Calu3 (cell line): ENCODE measurements at regions not wholly inside any gene's neighbourhood (a gene's known extent, or its start where the extent isn't known, plus 50 kb on each side); places are given as distances from the start of the nearest gene placed in this dataset.

Source experiments
- BruUV-seq: library from RNA; stranded (reverse); fragments of 400-500 nt; replicated peaks from 2 replicates; lab custom pipeline; 2021; lab: Mats Ljungman, UMichigan
- CTCF ChIA-PET: fragments of 300-600 bp; sonication (Branson Sonifier 250); formaldehyde crosslinking; loops from one replicate; lab custom pipeline; 2022; ENCODE audit warnings: antibody characterized with exemption; lab: Charles Lee
- DNase-seq: peaks from one replicate; pipeline ENCODE4 v3.0.0; 2022
- H3K27ac Mint-ChIP-seq: one replicate; pipeline ENCODE4 v1.8.0; 2022; ENCODE audit warnings: mixed read lengths; ENCODE audit not compliant: unreplicated experiment
- H3K27me3 Mint-ChIP-seq: one replicate; pipeline ENCODE4 v1.8.0; 2022; ENCODE audit warnings: mixed read lengths; ENCODE audit not compliant: unreplicated experiment
- H3K36me3 Mint-ChIP-seq: one replicate; pipeline ENCODE4 v1.8.0; 2022; ENCODE audit warnings: mild to moderate bottlenecking, moderate library complexity, mixed read lengths; ENCODE audit not compliant: insufficient read depth, unreplicated experiment
- H3K4me1 Mint-ChIP-seq: one replicate; pipeline ENCODE4 v1.8.0; 2022; ENCODE audit warnings: mild to moderate bottlenecking, low read depth, mixed read lengths; ENCODE audit not compliant: unreplicated experiment
- H3K4me3 Mint-ChIP-seq: one replicate; pipeline ENCODE4 v1.8.0; 2022; ENCODE audit warnings: mild to moderate bottlenecking, low read depth, moderate library complexity, mixed read lengths; ENCODE audit not compliant: unreplicated experiment
- H3K9me3 Mint-ChIP-seq: one replicate; pipeline ENCODE4 v1.8.0; 2022; ENCODE audit warnings: low read depth, mixed read lengths; ENCODE audit not compliant: unreplicated experiment
- intact Hi-C: fragments of 100-400 bp; cut with micrococcal nuclease; formaldehyde crosslinking; loops from one replicate; pipeline ENCODE4 v1.10.0; 2022; ENCODE audit not compliant: unreplicated experiment
- TF ChIP-seq, protein P1 (sequence below): fragments of 200-600 bp; IDR thresholded peaks from one replicate; pipeline ENCODE4 v1.8.0; 2022; ENCODE audit warnings: antibody characterized with exemption; ENCODE audit not compliant: unreplicated experiment

DNA sequence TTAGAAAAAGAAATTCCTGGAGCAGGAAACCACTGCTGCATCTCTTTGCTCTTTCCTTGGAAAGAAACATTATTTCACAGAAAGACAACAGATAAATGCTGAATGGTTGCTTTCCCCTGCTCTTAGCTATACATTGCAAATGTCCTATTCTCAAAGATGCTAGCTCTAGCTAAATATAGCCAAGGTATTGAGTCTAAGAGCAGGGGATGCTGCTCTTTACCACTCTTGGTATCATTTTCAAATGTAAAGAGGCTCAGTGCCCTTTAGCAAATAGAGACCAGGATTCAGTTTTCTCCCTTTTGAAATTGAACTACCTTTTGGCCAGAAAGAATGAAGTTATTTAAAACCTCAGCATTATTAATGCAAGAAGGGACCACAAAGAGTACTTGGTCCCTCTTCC, 104.0 kb upstream of the FUT8 start:
- intact Hi-C loops = no loop called here
- DNase-seq = no peak
- H3K36me3 Mint-ChIP-seq = peaks cover 6% of the 10 kb centered on the region
- H3K27ac Mint-ChIP-seq = no peak overlapping the region
- no peak overlapping the region for H3K4me3 Mint-ChIP-seq
- no peaks in the 10 kb centered on the region for H3K27me3 Mint-ChIP-seq
- H3K9me3 Mint-ChIP-seq = peaks cover 3% of the 10 kb centered on the region
- peaks cover 29% of the 10 kb centered on the region for H3K4me1 Mint-ChIP-seq
- TF ChIP-seq, protein P1, sequence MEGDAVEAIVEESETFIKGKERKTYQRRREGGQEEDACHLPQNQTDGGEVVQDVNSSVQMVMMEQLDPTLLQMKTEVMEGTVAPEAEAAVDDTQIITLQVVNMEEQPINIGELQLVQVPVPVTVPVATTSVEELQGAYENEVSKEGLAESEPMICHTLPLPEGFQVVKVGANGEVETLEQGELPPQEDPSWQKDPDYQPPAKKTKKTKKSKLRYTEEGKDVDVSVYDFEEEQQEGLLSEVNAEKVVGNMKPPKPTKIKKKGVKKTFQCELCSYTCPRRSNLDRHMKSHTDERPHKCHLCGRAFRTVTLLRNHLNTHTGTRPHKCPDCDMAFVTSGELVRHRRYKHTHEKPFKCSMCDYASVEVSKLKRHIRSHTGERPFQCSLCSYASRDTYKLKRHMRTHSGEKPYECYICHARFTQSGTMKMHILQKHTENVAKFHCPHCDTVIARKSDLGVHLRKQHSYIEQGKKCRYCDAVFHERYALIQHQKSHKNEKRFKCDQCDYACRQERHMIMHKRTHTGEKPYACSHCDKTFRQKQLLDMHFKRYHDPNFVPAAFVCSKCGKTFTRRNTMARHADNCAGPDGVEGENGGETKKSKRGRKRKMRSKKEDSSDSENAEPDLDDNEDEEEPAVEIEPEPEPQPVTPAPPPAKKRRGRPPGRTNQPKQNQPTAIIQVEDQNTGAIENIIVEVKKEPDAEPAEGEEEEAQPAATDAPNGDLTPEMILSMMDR = no peak
- BruUV-seq = no TSS peak
- CTCF ChIA-PET = no interaction called here

DNA sequence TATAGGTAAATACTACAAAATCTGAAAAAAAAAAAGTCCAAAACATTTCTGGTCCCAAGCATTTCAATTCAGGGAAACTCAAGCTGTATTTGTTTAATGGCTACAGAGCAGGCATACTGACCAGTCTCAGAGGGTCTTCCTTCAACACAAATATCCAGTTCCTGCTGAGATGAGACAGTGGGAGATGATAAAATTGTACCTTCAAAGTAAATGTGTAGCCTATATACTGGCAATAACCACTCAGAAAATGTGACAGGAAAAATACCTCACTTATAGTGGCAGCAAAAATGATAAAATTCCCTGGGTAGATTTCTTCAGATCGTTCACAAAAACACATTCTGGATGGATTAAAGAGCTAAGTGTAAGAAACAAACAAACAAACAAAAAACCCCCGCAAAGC, 102.0 kb upstream of the FUT8 start:
- DNase-seq = no peak
- no TSS peak for BruUV-seq
- CTCF ChIA-PET = no interaction called here
- Mint-ChIP-seq H3K9me3 (peaks cover 3% of the 10 kb centered on the region), H3K27me3 (no peaks in the 10 kb centered on the region), H3K36me3 (no peaks in the 10 kb centered on the region), H3K4me3 (no peak overlapping the region), H3K27ac (no peak overlapping the region), H3K4me1 (peaks cover 9% of the 10 kb centered on the region)
- TF ChIP-seq, protein P1 = no peak
- intact Hi-C loops = no loop called here

DNA sequence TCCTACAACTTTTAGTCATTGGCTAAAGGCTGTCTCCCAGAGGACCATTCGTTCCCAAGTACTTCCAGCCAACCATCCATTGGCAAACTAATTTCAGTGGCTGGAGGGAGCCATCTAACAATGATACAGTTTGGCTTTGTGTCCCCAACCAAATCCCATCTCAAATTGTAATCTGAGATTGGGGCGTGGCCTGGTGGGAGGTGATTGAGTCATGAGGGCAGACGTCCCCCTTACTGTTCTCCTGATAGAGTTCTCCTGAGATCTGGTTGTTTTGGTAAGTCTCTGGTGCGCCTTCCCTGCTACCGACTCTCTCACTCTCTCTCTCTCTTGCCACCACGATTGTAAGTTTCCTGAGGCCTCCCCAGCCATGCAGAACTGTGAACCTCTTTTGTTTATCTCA, 99.7 kb upstream of the FUT8 start:
- Mint-ChIP-seq H3K36me3 (no peaks in the 10 kb centered on the region), H3K4me3 (no peak overlapping the region), H3K27me3 (no peaks in the 10 kb centered on the region), H3K27ac (no peak overlapping the region), H3K4me1 (peaks cover 9% of the 10 kb centered on the region), H3K9me3 (peaks cover 3% of the 10 kb centered on the region)
- intact Hi-C loops = no loop called here
- BruUV-seq = no TSS peak
- TF ChIP-seq, protein P1 = no peak
- no peak for DNase-seq
- CTCF ChIA-PET = interaction anchor here (1.9 kb wide), 1 partner anchor 9 kb away, joined by 3 read pairs; no protein-coding TSS in a partner anchor

DNA sequence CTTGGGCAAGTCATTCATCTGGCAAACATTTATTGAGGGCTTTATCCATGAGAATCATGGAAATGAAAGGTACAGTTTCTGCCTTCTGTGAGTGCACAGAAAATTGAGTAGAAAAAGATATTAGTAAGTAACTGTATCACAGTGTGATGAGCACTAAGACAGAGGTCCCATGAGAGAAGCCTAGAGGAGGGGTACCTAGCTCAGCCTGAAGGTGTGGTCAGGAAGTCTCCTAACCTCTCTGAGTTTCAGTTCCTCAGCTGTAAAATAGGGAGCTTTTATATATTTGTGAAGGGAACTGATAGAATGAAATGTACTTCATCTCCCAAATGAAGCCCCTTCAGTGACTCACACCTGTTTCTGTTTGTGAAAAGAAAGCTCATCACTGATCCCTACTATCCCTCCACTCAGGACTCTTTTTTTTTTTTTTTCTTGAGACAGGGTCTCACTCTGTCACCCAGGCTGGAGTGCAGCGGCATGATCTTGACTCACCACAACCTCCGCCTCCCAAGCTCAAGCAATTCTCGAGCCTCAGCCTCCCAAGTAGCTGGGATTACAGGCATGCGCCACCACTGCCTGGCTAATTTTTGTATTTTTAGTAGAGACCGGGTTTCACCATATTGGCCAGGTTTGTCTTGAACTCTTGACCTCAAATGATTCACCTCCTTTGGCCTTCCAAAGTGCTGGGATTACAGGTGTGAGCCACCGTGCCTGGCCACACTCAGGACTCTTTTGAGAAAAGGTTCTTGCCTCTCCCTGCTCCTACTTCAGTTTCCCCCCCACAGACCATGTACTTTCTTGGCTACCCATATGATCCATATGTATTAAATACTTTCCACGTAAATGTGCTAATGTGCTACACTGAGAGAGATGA, 93.7 kb upstream of the FUT8 start:
- intact Hi-C loops = no loop called here

More for the DNA sequence above, 93.7 kb upstream of the FUT8 start:
- Mint-ChIP-seq H3K27me3 (no peaks in the 10 kb centered on the region), H3K36me3 (no peaks in the 10 kb centered on the region), H3K4me1 (peaks cover 30% of the 10 kb centered on the region), H3K9me3 (no peaks in the 10 kb centered on the region), H3K27ac (peak overlapping the region; percentile 81), H3K4me3 (no peak overlapping the region)
- TF ChIP-seq, protein P1 = no peak
- CTCF ChIA-PET = interaction anchor here (0.7 kb wide), 1 partner anchor 129 kb away, joined by 4 read pairs; no protein-coding TSS in a partner anchor
- no TSS peak for BruUV-seq
- DNase-seq = no peak
